HepG2 (cell line): ENCODE measurements at regions not wholly inside any gene's neighbourhood (a gene's known extent, or its start where the extent isn't known, plus 50 kb on each side); places are given as distances from the start of the nearest gene placed in this dataset.

ENCODE experiments used
- ATAC-seq: fragments of 200-7000 bp; cut with Tn5 transposase; 3 replicates; pipeline ENCODE4 v1.9.1; 2020; ENCODE audit warnings: mild to moderate bottlenecking, moderate library complexity
- BruUV-seq: library from RNA; stranded (reverse); fragments of 400-500 nt; replicated peaks from 2 replicates; lab custom pipeline; 2021; lab: Mats Ljungman, UMichigan
- CTCF ChIA-PET: fragments of 300-600 bp; formaldehyde crosslinking; extraction: SDS; loops from one replicate; lab custom pipeline; 2021; ENCODE audit warnings: low total read pairs, inconsistent platforms, low intra/inter-chr PET ratio; lab: Yijun Ruan, JAX
- POLR2A ChIA-PET: fragments of 350-600 bp; sonication (Branson Sonifier 250); formaldehyde crosslinking; loops from one replicate; lab custom pipeline; 2020; ENCODE audit warnings: antibody characterized with exemption, inconsistent platforms; lab: Yijun Ruan, JAX
- DNase-seq: peaks from one replicate; pipeline ENCODE4 v3.0.0-alpha.2; 2015; ENCODE audit warnings: low spot score
- FAIRE-seq: peaks from 3 replicates; lab custom pipeline; 2011; peaks lifted over from hg19 to GRCh38; lab: Jason Lieb, UNC
- H2AFZ ChIP-seq: one replicate; pipeline ENCODE4 v1.6.1; 2011; ENCODE audit warnings: low read length, inconsistent platforms
- H3K27ac ChIP-seq: fragments of 300-600 bp; 3 replicates; pipeline ENCODE4 v1.8.0; 2011; ENCODE audit warnings: mixed run types, mild to moderate bottlenecking, mixed read lengths, low read length, inconsistent platforms; ENCODE audit not compliant: insufficient read depth; ENCODE audit errors: extremely low read length
- H3K27me3 ChIP-seq, 2 experiments: fragments of 200-600 bp in 1 of 2; 2 replicates in 1 of 2; 3 replicates in 1 of 2; pipeline versions ENCODE4 v1.6.0 to v1.8.0; 2011; ENCODE audit warnings: low read length in 2 of 2, mild to moderate bottlenecking in 2 of 2, moderate library complexity in 2 of 2, inconsistent platforms in 1 of 2; ENCODE audit not compliant: insufficient read depth in 2 of 2, control insufficient read depth in 1 of 2
- H3K36me3 ChIP-seq, 2 experiments: fragments of 200-600 bp in 1 of 2; replicated peaks in 1 of 2; 2 replicates in 1 of 2; 3 replicates in 1 of 2; pipeline versions ENCODE4 v1.5.1 to v1.8.0; 2011; ENCODE audit warnings: low read length in 2 of 2, inconsistent platforms in 1 of 2; ENCODE audit not compliant: insufficient read depth in 2 of 2, control insufficient read depth in 1 of 2
- H3K4me1 ChIP-seq: 2 replicates; pipeline ENCODE4 v1.5.1; 2012; ENCODE audit warnings: low read length, inconsistent platforms; ENCODE audit not compliant: insufficient read depth
- H3K4me2 ChIP-seq: 2 replicates; pipeline ENCODE4 v1.6.0; 2011; ENCODE audit warnings: low read depth, low read length, inconsistent platforms
- H3K4me3 ChIP-seq, 3 experiments: fragments of 200-600 bp in 1 of 3; sonication (generic), shearing (Covaris generic) in 1 of 3; replicated peaks in 1 of 3; 2 replicates each; pipeline ENCODE4 v1.5.1; 2011 to 2016; ENCODE audit warnings: low read length in 3 of 3, inconsistent platforms in 2 of 3, low read depth in 2 of 3, mild to moderate bottlenecking in 2 of 3, control low read depth in 1 of 3, mixed read lengths in 1 of 3; ENCODE audit not compliant: insufficient read depth in 1 of 3
- H3K79me2 ChIP-seq: one replicate; pipeline ENCODE4 v1.6.1; 2011; ENCODE audit warnings: low read length, inconsistent platforms; ENCODE audit not compliant: insufficient read depth
- H3K9ac ChIP-seq: 2 replicates; pipeline ENCODE4 v1.6.0; 2011; ENCODE audit warnings: mild to moderate bottlenecking, low read depth, low read length, inconsistent platforms; ENCODE audit not compliant: insufficient read depth
- H3K9me3 ChIP-seq: 2 replicates; pipeline ENCODE4 v1.5.1; 2012; ENCODE audit warnings: mild to moderate bottlenecking, low read length
- H4K20me1 ChIP-seq: 2 replicates; pipeline ENCODE4 v1.6.0; 2011; ENCODE audit warnings: inconsistent platforms, mild to moderate bottlenecking, low read length, moderate library complexity; ENCODE audit not compliant: insufficient read depth
- FOXA3 ChIP-seq: IDR thresholded peaks from 2 replicates; pipeline ENCODE4 v1.6.1; 2016; ENCODE audit warnings: missing genetic modification reagents, missing compliant biosample characterization
- GATA4 ChIP-seq: sonication (generic); IDR thresholded peaks from 2 replicates; pipeline ENCODE4 v1.6.1; 2016; ENCODE audit warnings: antibody characterized with exemption, low read depth, borderline replicate concordance
- HES4 ChIP-seq: sonication (generic); formaldehyde crosslinking; IDR thresholded peaks from 2 replicates; pipeline ENCODE4 v1.9.0; 2021; ENCODE audit warnings: mild to moderate bottlenecking, missing genetic modification reagents, borderline replicate concordance
- HNF1A ChIP-seq, 2 experiments: sonication (generic) in 1 of 2; formaldehyde crosslinking in 1 of 2; IDR thresholded peaks; 2 replicates each; pipeline versions ENCODE4 v1.4.0 to v1.6.1; 2016 to 2020; ENCODE audit warnings: borderline replicate concordance in 1 of 2, low read depth in 1 of 2, mild to moderate bottlenecking in 1 of 2, missing genetic modification reagents in 1 of 2
- MIER3 ChIP-seq: IDR thresholded peaks from 2 replicates; pipeline ENCODE4 v1.6.1; 2016; ENCODE audit warnings: missing compliant biosample characterization, borderline replicate concordance
- NFE2 ChIP-seq: sonication (generic); formaldehyde crosslinking; IDR thresholded peaks from 2 replicates; pipeline ENCODE4 v1.4.0; 2020; ENCODE audit warnings: missing genetic modification reagents
- NFIB ChIP-seq: sonication (generic); formaldehyde crosslinking; IDR thresholded peaks from 2 replicates; pipeline ENCODE4 v1.9.0; 2021; ENCODE audit warnings: missing genetic modification reagents, mild to moderate bottlenecking, borderline replicate concordance
- PTBP1 ChIP-seq: fragments of 200-400 bp; formaldehyde crosslinking; IDR thresholded peaks from 2 replicates; pipeline ENCODE4 v1.6.1; 2018; ENCODE audit warnings: low read length, low read depth; ENCODE audit not compliant: poor library complexity, severe bottlenecking
- RBFOX2 ChIP-seq: fragments of 200-400 bp; formaldehyde crosslinking; IDR thresholded peaks from 2 replicates; pipeline ENCODE4 v1.6.1; 2017; ENCODE audit warnings: low read depth, mild to moderate bottlenecking, low read length
- RORA ChIP-seq: sonication (generic); formaldehyde crosslinking; IDR thresholded peaks from 2 replicates; pipeline ENCODE4 v1.5.0; 2020; ENCODE audit warnings: mild to moderate bottlenecking, missing genetic modification reagents, moderate library complexity
- SNAPC5 ChIP-seq: sonication (generic); formaldehyde crosslinking; IDR thresholded peaks from 2 replicates; pipeline ENCODE4 v1.8.1; 2023; ENCODE audit warnings: mild to moderate bottlenecking, missing genetic modification reagents, borderline replicate concordance
- SRSF4 ChIP-seq: fragments of 200-400 bp; formaldehyde crosslinking; IDR thresholded peaks from one replicate; pipeline ENCODE4 v1.6.1; 2018; ENCODE audit warnings: mild to moderate bottlenecking, low read depth, low read length, moderate library complexity; ENCODE audit not compliant: poor library complexity, severe bottlenecking
- TAF15 ChIP-seq: fragments of 200-400 bp; formaldehyde crosslinking; IDR thresholded peaks from one replicate; pipeline ENCODE4 v1.6.1; 2018; ENCODE audit warnings: mild to moderate bottlenecking, low read depth, low read length; ENCODE audit not compliant: poor library complexity, severe bottlenecking
- TCF7L2 ChIP-seq: IDR thresholded peaks from 2 replicates; pipeline ENCODE4 v1.6.1; 2011; ENCODE audit warnings: mild to moderate bottlenecking, low read depth, low read length, moderate library complexity
- XBP1 ChIP-seq: sonication (generic); formaldehyde crosslinking; IDR thresholded peaks from 2 replicates; pipeline ENCODE4 v1.5.0; 2020; ENCODE audit warnings: missing genetic modification reagents
- XRCC5 ChIP-seq: fragments of 200-400 bp; formaldehyde crosslinking; optimal IDR thresholded peaks from 2 replicates; pipeline ENCODE3; 2017; ENCODE audit warnings: mild to moderate bottlenecking, low read length
- ZNF850 ChIP-seq: sonication (generic); formaldehyde crosslinking; conservative IDR thresholded peaks from 2 replicates; pipeline ENCODE4 v1.9.0; 2021; ENCODE audit warnings: mild to moderate bottlenecking, missing genetic modification reagents
- WGBS: methylation state at CpG from one replicate; pipeline ENCODE4 v1.1.6; 2017; ENCODE audit warnings: low lambda C conversion rate; 5-methylcytosine and 5-hydroxymethylcytosine counted together
- in situ Hi-C: cut with HindIII; loops from 2 replicates; pipeline ENCODE4 v1.10.0; 2017; ENCODE audit warnings: low pct_unique_long_range_greater_than_20kb; ENCODE audit not compliant: extremely low pct_ligation_motif_present
- intact Hi-C: fragments of 100-400 bp; cut with micrococcal nuclease; formaldehyde crosslinking; loops from one replicate; pipeline ENCODE4 v1.10.0; 2022; ENCODE audit not compliant: unreplicated experiment
- TF ChIP-seq, protein P1 (sequence below): IDR thresholded peaks from 2 replicates; pipeline ENCODE4 v1.6.1; 2016; ENCODE audit warnings: control low read depth
- TF ChIP-seq, protein P2 (sequence below): IDR thresholded peaks from 2 replicates; pipeline ENCODE4 v1.6.1; 2012; ENCODE audit warnings: low read depth, low read length, improper control_type of control experiment

DNA sequence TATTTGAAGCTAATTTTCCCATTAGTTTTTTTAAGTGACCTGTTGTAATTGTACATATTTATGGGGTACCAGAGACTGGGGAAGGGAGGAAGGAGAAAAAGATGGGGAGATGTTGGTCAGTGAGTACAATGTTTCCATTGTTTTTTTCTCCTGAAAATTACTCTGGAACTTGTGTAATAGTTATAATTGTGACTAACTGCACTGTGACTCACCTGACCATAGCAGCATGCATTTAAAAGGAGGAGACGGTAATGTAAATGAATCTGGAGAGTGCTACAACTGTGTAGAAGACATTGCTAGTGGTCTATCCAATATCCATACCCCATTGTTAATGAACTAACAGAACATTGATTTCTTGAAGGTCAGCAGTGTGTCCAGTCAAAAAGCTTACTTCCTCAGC, 133.4 kb downstream of the RFPL4B start:
- no peaks in the 10 kb centered on the region for H3K36me3 ChIP-seq
- in situ Hi-C loops = no loop called here
- intact Hi-C loops = no loop called here
- H3K27ac ChIP-seq = no peak overlapping the region
- no peaks in the 10 kb centered on the region for H3K4me1 ChIP-seq
- ChIA-PET POLR2A (no interaction called here), CTCF (no interaction called here)
- DNase-seq = no peak
- WGBS = 0% methylated on average over 1 of the region's 1 CpG
- H3K9me3 ChIP-seq = no peaks in the 10 kb centered on the region
- no peak overlapping the region for H2AFZ ChIP-seq
- H3K4me2 ChIP-seq = no peak overlapping the region
- no peaks in the 10 kb centered on the region for H4K20me1 ChIP-seq
- no peaks in the 10 kb centered on the region for H3K79me2 ChIP-seq
- H3K4me3 ChIP-seq = no peak overlapping the region
- no peaks in the 10 kb centered on the region for H3K27me3 ChIP-seq
- no peak overlapping the region for H3K9ac ChIP-seq
- FAIRE-seq = no peak
- ATAC-seq = no peak
- BruUV-seq = no TSS peak
- TF ChIP-seq PTBP1 (no peak), FOXA3 (CRISPR knock-in tag) (no peak), XRCC5 (no peak), SRSF4 (no peak), TCF7L2 (no peak), TAF15 (no peak), SNAPC5 (no peak), MIER3 (CRISPR knock-in tag) (no peak), NFE2 (CRISPR knock-in tag) (no peak), RBFOX2 (no peak), XBP1 (CRISPR knock-in tag) (no peak), HES4 (CRISPR knock-in tag) (no peak), HNF1A (IDR thresholded peaks at IDR 0.05; ENCODE audit: low read depth) (no peak), HNF1A (CRISPR knock-in tag; IDR thresholded peaks at IDR 0.05; ENCODE audit: borderline replicate concordance) (no peak), ZNF850 (CRISPR knock-in tag) (no peak), NFIB (CRISPR knock-in tag) (no peak), GATA4 (no peak), RORA (no peak)
- TF ChIP-seq, protein P1, sequence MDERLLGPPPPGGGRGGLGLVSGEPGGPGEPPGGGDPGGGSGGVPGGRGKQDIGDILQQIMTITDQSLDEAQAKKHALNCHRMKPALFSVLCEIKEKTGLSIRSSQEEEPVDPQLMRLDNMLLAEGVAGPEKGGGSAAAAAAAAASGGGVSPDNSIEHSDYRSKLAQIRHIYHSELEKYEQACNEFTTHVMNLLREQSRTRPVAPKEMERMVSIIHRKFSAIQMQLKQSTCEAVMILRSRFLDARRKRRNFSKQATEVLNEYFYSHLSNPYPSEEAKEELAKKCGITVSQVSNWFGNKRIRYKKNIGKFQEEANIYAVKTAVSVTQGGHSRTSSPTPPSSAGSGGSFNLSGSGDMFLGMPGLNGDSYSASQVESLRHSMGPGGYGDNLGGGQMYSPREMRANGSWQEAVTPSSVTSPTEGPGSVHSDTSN (CRISPR knock-in tag) = no peak
- TF ChIP-seq, protein P2, sequence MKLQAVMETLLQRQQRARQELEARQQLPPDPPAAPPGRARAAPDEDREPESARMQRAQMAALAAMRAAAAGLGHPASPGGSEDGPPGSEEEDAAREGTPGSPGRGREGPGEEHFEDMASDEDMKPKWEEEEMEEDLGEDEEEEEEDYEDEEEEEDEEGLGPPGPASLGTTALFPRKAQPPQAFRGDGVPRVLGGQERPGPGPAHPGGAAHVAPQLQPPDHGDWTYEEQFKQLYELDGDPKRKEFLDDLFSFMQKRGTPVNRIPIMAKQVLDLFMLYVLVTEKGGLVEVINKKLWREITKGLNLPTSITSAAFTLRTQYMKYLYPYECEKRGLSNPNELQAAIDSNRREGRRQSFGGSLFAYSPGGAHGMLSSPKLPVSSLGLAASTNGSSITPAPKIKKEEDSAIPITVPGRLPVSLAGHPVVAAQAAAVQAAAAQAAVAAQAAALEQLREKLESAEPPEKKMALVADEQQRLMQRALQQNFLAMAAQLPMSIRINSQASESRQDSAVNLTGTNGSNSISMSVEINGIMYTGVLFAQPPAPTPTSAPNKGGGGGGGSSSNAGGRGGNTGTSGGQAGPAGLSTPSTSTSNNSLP = no peak
